IPS-15b (cell line): ENCODE measurements at regions not wholly inside any gene's neighbourhood (a gene's known extent, or its start where the extent isn't known, plus 50 kb on each side); places are given as distances from the start of the nearest gene placed in this dataset.

ENCODE experiments used
- H3K27me3 ChIP-seq: one replicate; pipeline ENCODE4 v1.6.1; 2013; ENCODE audit warnings: low read length; ENCODE audit not compliant: control insufficient read depth, insufficient read depth
- H3K36me3 ChIP-seq: one replicate; pipeline ENCODE4 v1.6.1; 2013; ENCODE audit warnings: low read length; ENCODE audit not compliant: control insufficient read depth, insufficient read depth
- H3K4me1 ChIP-seq: one replicate; pipeline ENCODE4 v1.6.1; 2013; ENCODE audit warnings: mild to moderate bottlenecking, low read length; ENCODE audit not compliant: control insufficient read depth, insufficient read depth
- H3K4me3 ChIP-seq: one replicate; pipeline ENCODE4 v1.5.1; 2013; ENCODE audit warnings: low read depth, low read length
- H3K9ac ChIP-seq: one replicate; pipeline ENCODE4 v1.6.1; 2013; ENCODE audit warnings: low read depth, mild to moderate bottlenecking, low read length
- H3K9me3 ChIP-seq: one replicate; pipeline ENCODE4 v1.6.1; 2013; ENCODE audit warnings: mild to moderate bottlenecking, low read length; ENCODE audit not compliant: control insufficient read depth, insufficient read depth

DNA sequence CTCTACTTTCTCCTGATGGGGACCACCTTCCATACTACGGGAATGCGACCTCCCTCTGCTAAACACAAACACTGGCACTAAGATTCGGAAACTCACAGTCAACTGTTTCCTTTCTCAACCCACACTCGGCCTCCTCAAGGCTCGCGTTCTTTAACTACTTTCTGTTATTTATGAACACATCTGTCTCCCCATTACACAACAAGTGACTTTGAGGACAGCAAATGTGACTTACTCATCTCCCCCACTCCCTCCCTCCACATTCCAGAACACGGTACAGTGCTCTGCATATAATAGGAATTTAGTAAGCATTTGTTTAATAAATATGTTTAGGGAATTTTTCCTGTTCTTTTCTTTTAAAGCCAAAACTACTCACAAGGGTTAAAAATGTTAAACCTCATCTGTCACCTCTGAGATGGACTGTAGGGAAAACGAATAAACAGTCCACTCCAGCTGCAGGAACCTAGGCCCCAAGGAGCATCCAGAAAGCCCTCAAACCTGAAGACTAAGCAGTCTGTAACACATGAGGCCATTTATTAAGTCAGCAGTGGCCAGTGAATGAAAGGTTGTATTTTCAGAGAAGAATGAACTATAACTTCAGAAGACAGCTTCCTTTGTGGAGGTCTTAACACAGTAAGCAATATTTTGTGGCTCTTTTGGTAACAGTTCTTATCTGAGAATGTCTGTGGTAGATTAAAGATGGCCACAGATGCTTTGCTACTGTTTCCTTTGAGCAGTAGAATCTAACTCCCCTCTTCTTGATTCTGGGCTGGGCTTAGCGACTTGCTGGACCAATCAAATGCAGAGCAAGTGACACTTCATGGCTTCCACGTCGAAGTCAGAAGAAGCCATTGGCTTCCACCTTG is 209.6 kb upstream of the DTNBP1 start:
- H3K27me3 ChIP-seq: no peaks in the 10 kb centered on the region
- no peak overlapping the region for H3K9ac ChIP-seq
- H3K4me1 ChIP-seq: peaks cover 6% of the 10 kb centered on the region
- no peak overlapping the region for H3K4me3 ChIP-seq
- H3K9me3 ChIP-seq: no peaks in the 10 kb centered on the region
- H3K36me3 ChIP-seq: no peaks in the 10 kb centered on the region

DNA sequence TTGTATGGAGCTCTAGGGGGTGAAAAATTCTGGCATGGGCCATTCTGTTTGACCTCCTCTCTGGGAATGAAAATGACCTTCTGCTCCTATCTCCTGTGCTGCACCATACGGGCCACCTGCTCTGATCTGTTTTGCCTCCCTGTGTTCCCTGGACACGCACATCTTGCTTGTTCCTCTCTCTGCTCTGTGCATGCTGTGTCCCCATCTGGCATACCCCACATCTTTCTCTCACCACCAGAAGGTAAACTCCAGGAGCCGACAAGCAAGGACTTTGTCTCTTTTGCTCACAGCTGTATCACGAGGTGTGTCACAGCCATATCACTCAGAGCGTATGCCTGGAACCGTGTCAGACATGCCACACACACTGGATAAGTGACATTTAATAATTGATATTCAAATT is 208.4 kb upstream of the DTNBP1 start:
- H3K4me1 ChIP-seq: peaks cover 6% of the 10 kb centered on the region
- H3K27me3 ChIP-seq: no peaks in the 10 kb centered on the region
- no peak overlapping the region for H3K9ac ChIP-seq
- H3K4me3 ChIP-seq: no peak overlapping the region
- no peaks in the 10 kb centered on the region for H3K9me3 ChIP-seq
- H3K36me3 ChIP-seq: no peaks in the 10 kb centered on the region

DNA sequence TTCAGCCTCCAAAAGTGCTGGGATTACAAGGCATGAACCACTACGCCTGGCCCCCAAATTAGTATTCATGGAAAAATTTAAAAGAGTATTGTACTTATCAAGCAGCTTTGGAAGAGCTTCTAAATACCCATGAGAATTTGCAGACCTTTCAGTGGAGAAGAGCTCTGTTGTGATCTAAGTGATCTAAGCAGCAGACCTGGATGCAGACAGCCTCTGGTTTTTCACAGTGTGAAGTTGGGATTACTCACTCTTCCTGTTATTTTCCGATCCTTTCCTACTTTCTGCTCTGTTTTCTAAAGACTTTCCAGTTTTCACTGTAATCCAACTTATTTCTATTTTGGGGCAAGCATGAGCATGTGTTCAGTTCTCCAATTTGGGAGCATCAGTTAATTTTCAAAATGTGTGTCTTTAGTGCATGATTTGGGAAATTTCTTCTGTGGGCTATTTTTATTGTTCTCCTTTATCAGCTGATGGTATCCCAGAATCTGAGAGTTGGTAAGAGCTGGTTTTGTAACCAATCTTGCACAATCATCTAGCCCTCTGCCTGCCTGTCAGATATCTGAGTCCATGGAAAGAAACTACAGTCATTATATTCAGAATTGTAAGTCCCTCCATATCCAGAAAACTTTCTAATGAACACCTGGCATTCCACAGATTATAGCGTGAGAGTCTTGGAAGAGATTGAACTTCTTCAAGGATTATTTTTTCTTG is 207.7 kb upstream of the DTNBP1 start:
- Histone ChIP-seq H3K9ac (no peak overlapping the region), H3K4me3 (no peak overlapping the region), H3K27me3 (no peaks in the 10 kb centered on the region), H3K9me3 (no peaks in the 10 kb centered on the region), H3K36me3 (no peaks in the 10 kb centered on the region), H3K4me1 (peaks cover 6% of the 10 kb centered on the region)

DNA sequence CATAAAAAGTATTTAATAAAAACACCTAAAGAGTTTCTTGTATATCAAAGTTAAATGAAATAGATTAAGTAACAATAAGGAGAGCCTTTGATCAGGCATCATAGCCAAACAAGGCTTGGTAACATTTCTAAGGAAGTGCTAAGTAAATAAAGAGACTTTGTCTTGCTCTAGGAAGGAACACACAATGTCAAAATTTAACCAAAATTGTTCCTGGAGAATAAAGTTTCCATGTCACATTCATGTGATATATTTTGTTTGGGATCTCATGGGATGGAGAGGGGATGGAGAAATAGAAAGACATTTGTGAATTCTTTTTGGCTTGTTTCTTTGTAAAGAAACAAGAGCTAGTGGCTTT is 201.9 kb upstream of the DTNBP1 start:
- H3K4me3 ChIP-seq: no peak overlapping the region
- no peak overlapping the region for H3K9ac ChIP-seq
- no peaks in the 10 kb centered on the region for H3K4me1 ChIP-seq
- H3K27me3 ChIP-seq: no peaks in the 10 kb centered on the region
- no peaks in the 10 kb centered on the region for H3K36me3 ChIP-seq
- no peaks in the 10 kb centered on the region for H3K9me3 ChIP-seq

DNA sequence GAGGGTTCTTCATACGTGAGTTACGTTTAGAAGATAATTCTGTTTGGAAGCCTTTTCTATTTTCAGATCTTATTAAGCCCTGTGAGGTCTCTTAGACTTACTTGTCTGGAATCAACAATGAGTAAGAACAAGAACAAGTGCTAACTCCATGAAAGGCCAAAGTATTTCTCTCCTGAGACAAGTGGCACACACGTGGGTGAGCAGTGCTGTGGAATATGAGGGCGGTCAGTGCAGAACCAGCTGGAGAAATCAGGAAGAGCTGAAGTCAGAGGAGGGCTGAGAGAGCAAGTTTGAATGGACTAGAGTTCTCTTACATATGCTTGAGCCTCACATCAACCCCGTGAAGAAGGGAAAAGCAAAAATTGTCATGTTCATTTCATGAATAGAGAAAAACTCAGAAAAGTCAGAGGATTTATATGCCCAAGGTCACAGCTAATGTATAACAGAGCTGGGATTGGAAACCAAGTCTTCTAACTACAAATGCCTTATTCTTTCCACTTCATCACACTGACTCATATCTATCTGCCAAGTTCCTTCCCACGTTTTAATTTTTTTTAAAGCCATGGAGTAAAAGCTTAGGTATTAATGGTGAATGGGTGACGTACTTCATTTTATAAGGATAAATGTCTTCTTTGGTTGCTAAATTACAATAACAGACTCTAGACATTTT is 201.3 kb upstream of the DTNBP1 start:
- Histone ChIP-seq H3K9ac (no peak overlapping the region), H3K36me3 (no peaks in the 10 kb centered on the region), H3K4me1 (no peaks in the 10 kb centered on the region), H3K27me3 (no peaks in the 10 kb centered on the region), H3K9me3 (no peaks in the 10 kb centered on the region), H3K4me3 (no peak overlapping the region)

DNA sequence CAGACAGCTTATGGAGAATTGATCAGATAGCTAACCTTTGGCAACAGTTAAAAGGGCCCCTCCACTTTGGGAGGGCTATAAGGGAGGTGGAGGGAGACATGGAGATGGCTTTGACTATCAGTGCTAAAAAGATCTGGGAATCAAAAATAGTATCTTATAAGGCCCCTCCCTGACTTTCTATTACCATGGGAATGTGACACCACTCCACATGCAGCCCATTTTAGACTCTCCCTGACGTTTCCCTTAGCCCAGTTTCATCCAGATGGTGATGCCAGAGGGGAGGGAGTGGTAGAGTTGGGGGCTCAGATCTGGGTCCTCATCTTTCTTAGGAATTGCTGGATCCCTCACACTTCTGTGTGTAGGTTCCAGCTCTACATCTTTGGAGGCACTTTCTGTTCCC is 200.0 kb upstream of the DTNBP1 start:
- H3K27me3 ChIP-seq: no peaks in the 10 kb centered on the region
- no peaks in the 10 kb centered on the region for H3K36me3 ChIP-seq
- H3K4me3 ChIP-seq: no peak overlapping the region
- H3K9me3 ChIP-seq: no peaks in the 10 kb centered on the region
- H3K4me1 ChIP-seq: peaks cover 4% of the 10 kb centered on the region
- no peak overlapping the region for H3K9ac ChIP-seq

DNA sequence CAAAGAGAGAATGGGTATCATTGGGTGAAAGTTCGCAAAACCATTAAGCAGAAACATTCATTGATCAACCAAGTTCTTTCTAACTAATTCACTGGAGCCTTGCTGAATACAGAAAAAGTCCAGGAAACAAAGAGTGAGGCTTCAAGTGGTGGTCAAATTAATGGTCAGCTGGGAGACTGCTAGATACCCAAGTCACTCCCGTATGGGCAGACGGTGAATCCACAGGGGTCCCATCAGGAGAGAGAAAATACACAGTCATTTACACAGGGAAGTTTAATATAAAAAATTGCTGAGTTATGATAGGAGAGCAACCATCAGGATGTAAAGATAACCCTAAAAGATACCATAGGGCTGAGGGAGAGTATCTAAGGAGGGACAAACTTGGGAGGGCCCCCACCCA is 198.7 kb upstream of the DTNBP1 start:
- Histone ChIP-seq H3K9ac (no peak overlapping the region), H3K9me3 (no peaks in the 10 kb centered on the region), H3K27me3 (no peaks in the 10 kb centered on the region), H3K36me3 (no peaks in the 10 kb centered on the region), H3K4me3 (no peak overlapping the region), H3K4me1 (peaks cover 4% of the 10 kb centered on the region)

DNA sequence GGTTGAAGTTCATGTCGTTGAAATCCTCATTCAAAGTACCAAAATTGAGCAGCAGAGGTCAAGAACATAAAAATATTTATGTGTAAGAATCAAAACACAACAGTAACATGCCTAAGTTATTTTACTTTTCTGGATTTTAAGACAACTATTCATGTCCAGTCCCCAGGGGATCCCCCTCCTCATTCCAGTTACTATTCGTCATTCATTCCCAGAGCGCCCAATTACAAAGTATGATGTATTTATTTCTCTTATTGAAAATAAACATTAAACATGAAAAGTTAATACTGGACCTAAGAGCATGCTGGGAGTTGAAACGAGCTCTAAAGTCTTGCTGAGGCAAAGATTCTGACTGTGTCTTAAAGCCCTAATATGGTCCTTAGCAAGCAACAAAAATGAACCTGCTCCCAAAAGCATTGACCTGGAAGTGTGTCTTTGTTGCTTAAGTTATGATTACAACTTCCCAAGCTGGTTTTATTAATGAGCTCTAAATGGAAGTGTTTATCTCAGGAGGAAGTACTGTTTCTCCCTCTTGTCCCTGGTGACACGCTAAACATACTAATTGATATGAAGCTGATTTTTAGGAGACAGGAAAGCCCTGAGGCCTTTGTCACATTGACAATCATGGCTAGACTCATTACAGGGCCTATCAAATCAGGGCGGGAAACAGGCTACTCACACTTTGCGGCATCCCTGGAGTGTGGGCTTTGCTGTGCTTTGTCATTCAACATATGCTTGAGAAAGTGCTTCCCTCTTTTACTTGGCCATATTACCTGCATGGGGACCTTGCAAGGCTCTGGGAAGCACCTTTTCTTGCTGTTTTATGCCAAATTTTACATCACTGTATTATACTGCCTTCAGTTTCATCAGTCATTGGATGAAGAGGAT is 192.2 kb upstream of the DTNBP1 start:
- Histone ChIP-seq H3K36me3 (no peaks in the 10 kb centered on the region), H3K9ac (no peak overlapping the region), H3K27me3 (no peaks in the 10 kb centered on the region), H3K4me1 (peaks cover 12% of the 10 kb centered on the region), H3K4me3 (no peak overlapping the region), H3K9me3 (no peaks in the 10 kb centered on the region)

DNA sequence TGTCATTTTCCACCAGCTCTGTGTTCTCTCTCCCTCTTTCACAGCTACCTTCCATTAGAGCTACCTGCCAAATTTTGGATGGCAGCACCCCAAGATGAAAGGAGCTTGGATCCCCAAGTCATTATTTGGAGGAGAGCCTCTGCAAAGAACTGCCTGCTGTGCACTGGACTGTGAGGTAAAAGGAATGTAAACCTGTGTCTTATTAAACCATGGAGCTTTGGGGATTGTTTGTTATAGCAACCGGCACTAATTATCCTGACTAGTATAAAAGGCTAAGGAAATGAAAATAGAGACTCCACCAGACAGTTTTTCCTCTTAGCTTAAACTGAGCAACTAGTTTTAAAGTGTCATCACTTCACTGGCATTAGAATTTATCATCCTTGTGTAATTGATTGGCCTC is 191.6 kb upstream of the DTNBP1 start:
- Histone ChIP-seq H3K4me1 (peaks cover 12% of the 10 kb centered on the region), H3K9ac (no peak overlapping the region), H3K4me3 (no peak overlapping the region), H3K9me3 (no peaks in the 10 kb centered on the region), H3K36me3 (no peaks in the 10 kb centered on the region), H3K27me3 (no peaks in the 10 kb centered on the region)

DNA sequence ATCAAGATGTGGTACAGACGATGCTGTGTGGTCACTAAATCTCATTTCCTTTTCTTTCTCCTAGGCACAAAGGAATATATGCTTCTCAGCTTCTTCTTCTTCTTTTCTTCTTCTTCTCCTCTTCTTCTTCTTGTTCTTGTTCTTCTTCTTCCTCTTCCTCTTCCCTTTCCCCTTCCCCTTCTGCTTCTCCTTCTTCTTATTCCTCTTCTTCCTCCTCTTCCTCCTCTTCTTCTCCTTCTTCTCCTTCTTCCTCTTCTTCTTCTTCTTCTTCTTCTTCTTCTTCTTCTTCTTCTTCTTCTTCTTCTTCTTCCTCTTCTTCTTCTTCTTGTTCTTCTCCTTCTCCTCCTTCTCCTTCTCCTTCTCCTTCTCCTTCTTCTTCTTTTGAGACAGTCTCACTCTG is 190.4 kb upstream of the DTNBP1 start:
- Histone ChIP-seq H3K9me3 (no peaks in the 10 kb centered on the region), H3K27me3 (no peaks in the 10 kb centered on the region), H3K36me3 (no peaks in the 10 kb centered on the region), H3K4me1 (peaks cover 12% of the 10 kb centered on the region), H3K9ac (no peak overlapping the region), H3K4me3 (no peak overlapping the region)

DNA sequence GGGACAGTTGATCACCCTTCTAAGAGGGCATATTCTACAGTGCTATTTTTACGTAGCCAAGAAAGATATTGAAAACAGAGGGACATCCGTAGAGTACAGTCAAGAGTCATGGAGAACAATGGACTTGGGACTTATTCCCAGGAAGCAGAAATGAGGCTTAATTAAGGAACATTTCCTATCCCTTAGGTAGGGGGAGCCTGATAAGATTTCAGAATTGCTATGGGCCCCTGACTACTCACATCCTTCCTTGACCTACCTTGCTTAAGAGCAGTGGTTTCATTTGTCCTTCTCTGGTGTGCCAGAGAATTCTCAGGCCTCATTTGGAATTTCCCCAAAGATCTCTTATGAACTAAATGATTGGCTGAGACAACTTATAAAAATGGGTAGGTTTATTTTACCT is 189.5 kb upstream of the DTNBP1 start:
- H3K27me3 ChIP-seq: no peaks in the 10 kb centered on the region
- no peak overlapping the region for H3K9ac ChIP-seq
- H3K36me3 ChIP-seq: no peaks in the 10 kb centered on the region
- H3K9me3 ChIP-seq: no peaks in the 10 kb centered on the region
- no peak overlapping the region for H3K4me3 ChIP-seq
- H3K4me1 ChIP-seq: peaks cover 7% of the 10 kb centered on the region
